Astrocyte (in vitro differentiated cells and primary cell): ENCODE measurements at regions not wholly inside any gene's neighbourhood (a gene's known extent, or its start where the extent isn't known, plus 50 kb on each side); places are given as distances from the start of the nearest gene placed in this dataset.

Source experiments
- DNase-seq: peaks from one replicate; pipeline ENCODE4 v3.0.0-alpha.2; 2010; ENCODE audit warnings: low read depth
- FAIRE-seq: peaks from 2 replicates; lab custom pipeline; 2011; peaks lifted over from hg19 to GRCh38; lab: Jason Lieb, UNC
- H2AFZ ChIP-seq: 2 replicates; pipeline ENCODE4 v1.6.0; 2012; ENCODE audit warnings: low read depth, low read length, inconsistent platforms
- H3K27ac ChIP-seq: 2 replicates; pipeline ENCODE4 v1.5.1; 2011; ENCODE audit warnings: low read depth, low read length, inconsistent platforms
- H3K27me3 ChIP-seq: 2 replicates; pipeline ENCODE4 v1.6.0; 2011; ENCODE audit warnings: low read length, inconsistent platforms; ENCODE audit not compliant: insufficient read depth
- H3K36me3 ChIP-seq: 2 replicates; pipeline ENCODE4 v1.5.1; 2011; ENCODE audit warnings: low read length, inconsistent platforms; ENCODE audit not compliant: insufficient read depth
- H3K4me1 ChIP-seq: 2 replicates; pipeline ENCODE4 v1.5.1; 2011; ENCODE audit warnings: low read length, inconsistent platforms; ENCODE audit not compliant: insufficient read depth
- H3K4me2 ChIP-seq: 2 replicates; pipeline ENCODE4 v1.6.0; 2012; ENCODE audit warnings: low read length, inconsistent platforms
- H3K4me3 ChIP-seq: 2 replicates; pipeline ENCODE4 v1.5.1; 2011; ENCODE audit warnings: low read depth, mild to moderate bottlenecking, low read length, inconsistent platforms; ENCODE audit not compliant: insufficient read depth
- H3K79me2 ChIP-seq: 2 replicates; pipeline ENCODE4 v1.6.0; 2012; ENCODE audit warnings: mild to moderate bottlenecking, low read length, inconsistent platforms; ENCODE audit not compliant: insufficient read depth
- H3K9ac ChIP-seq: 2 replicates; pipeline ENCODE4 v1.6.0; 2012; ENCODE audit warnings: mild to moderate bottlenecking, low read length, inconsistent platforms
- H3K9me3 ChIP-seq: 2 replicates; pipeline ENCODE4 v1.5.1; 2012; ENCODE audit warnings: low read depth, mild to moderate bottlenecking, low read length, inconsistent platforms; ENCODE audit not compliant: insufficient read depth
- H4K20me1 ChIP-seq: 2 replicates; pipeline ENCODE4 v1.6.0; 2012; ENCODE audit warnings: low read length, inconsistent platforms; ENCODE audit not compliant: insufficient read depth
- H3K27ac Mint-ChIP-seq: one replicate; pipeline ENCODE4 v1.8.0; 2021; ENCODE audit warnings: mild to moderate bottlenecking, mixed read lengths; ENCODE audit not compliant: unreplicated experiment
- H3K27me3 Mint-ChIP-seq: one replicate; pipeline ENCODE4 v1.8.0; 2021; ENCODE audit warnings: low read depth, mixed read lengths; ENCODE audit not compliant: unreplicated experiment
- H3K36me3 Mint-ChIP-seq: one replicate; pipeline ENCODE4 v1.8.0; 2021; ENCODE audit warnings: low read depth, mixed read lengths; ENCODE audit not compliant: unreplicated experiment
- H3K4me1 Mint-ChIP-seq: one replicate; pipeline ENCODE4 v1.8.0; 2021; ENCODE audit warnings: low read depth, mixed read lengths; ENCODE audit not compliant: unreplicated experiment
- H3K4me3 Mint-ChIP-seq: one replicate; pipeline ENCODE4 v1.8.0; 2021; ENCODE audit warnings: mild to moderate bottlenecking, moderate library complexity, mixed read lengths; ENCODE audit not compliant: unreplicated experiment
- H3K9me3 Mint-ChIP-seq: one replicate; pipeline ENCODE4 v1.8.0; 2021; ENCODE audit warnings: mild to moderate bottlenecking, mixed read lengths; ENCODE audit not compliant: unreplicated experiment
- CTCF ChIP-seq: IDR thresholded peaks from 2 replicates; pipeline ENCODE4 v1.5.1; 2011; ENCODE audit warnings: low read depth, mild to moderate bottlenecking, inconsistent platforms, low read length, moderate library complexity; ENCODE audit not compliant: insufficient read depth
- EZH2 ChIP-seq: IDR thresholded peaks from 2 replicates; pipeline ENCODE4 v1.6.1; 2012; ENCODE audit warnings: mild to moderate bottlenecking, low read length, inconsistent platforms; ENCODE audit not compliant: insufficient read depth

- Mint-ChIP-seq H3K27ac (no peak overlapping the region), H3K4me3 (no peak overlapping the region), H3K9me3 (no peaks in the 10 kb centered on the region), H3K27me3 (no peaks in the 10 kb centered on the region), H3K4me1 (peaks cover 4% of the 10 kb centered on the region), H3K36me3 (no peaks in the 10 kb centered on the region)
- Histone ChIP-seq H3K9ac (no peak overlapping the region), H3K36me3 (no peaks in the 10 kb centered on the region), H3K4me2 (no peak overlapping the region), H3K4me3 (no peak overlapping the region), H3K9me3 (no peaks in the 10 kb centered on the region), H3K79me2 (no peaks in the 10 kb centered on the region), H3K27me3 (no peaks in the 10 kb centered on the region), H3K27ac (no peak overlapping the region), H2AFZ (no peak overlapping the region), H3K4me1 (no peaks in the 10 kb centered on the region), H4K20me1 (no peaks in the 10 kb centered on the region)
- peak; percentile 32 for DNase-seq
- no peak for TF ChIP-seq EZH2
- FAIRE-seq, result no peak
Measured at GRCh38 chr3:81962396-81962795, 201.0 kb upstream of the GBE1 start.

GRCh38 chr3:81958972-81959640, 197.7 kb upstream of the GBE1 start:
- H3K79me2 ChIP-seq, result no peaks in the 10 kb centered on the region
- H3K4me1 Mint-ChIP-seq, result peaks cover 4% of the 10 kb centered on the region
- no peak overlapping the region for H3K4me3 Mint-ChIP-seq
- no peak overlapping the region for H3K27ac Mint-ChIP-seq
- H3K4me3 ChIP-seq, result no peak overlapping the region
- no peak overlapping the region for H3K27ac ChIP-seq
- FAIRE-seq (no peak), DNase-seq (peak; percentile 37)
- no peaks in the 10 kb centered on the region for H3K9me3 ChIP-seq
- no peak overlapping the region for H2AFZ ChIP-seq
- TF ChIP-seq CTCF (no peak), EZH2 (no peak)
- no peak overlapping the region for H3K4me2 ChIP-seq
- H3K9ac ChIP-seq, result no peak overlapping the region
- H3K27me3 ChIP-seq, result no peaks in the 10 kb centered on the region
- H3K9me3 Mint-ChIP-seq, result no peaks in the 10 kb centered on the region
- no peaks in the 10 kb centered on the region for H3K36me3 ChIP-seq
- H3K36me3 Mint-ChIP-seq, result no peaks in the 10 kb centered on the region
- no peaks in the 10 kb centered on the region for H3K27me3 Mint-ChIP-seq
- no peaks in the 10 kb centered on the region for H4K20me1 ChIP-seq
- H3K4me1 ChIP-seq, result no peaks in the 10 kb centered on the region

- Histone ChIP-seq H3K27ac (no peak overlapping the region), H3K27me3 (no peaks in the 10 kb centered on the region), H4K20me1 (no peaks in the 10 kb centered on the region), H3K79me2 (no peaks in the 10 kb centered on the region), H3K4me3 (no peak overlapping the region), H3K4me1 (no peaks in the 10 kb centered on the region), H3K9ac (no peak overlapping the region), H3K36me3 (no peaks in the 10 kb centered on the region), H2AFZ (no peak overlapping the region), H3K4me2 (no peak overlapping the region), H3K9me3 (no peaks in the 10 kb centered on the region)
- no peaks in the 10 kb centered on the region for H3K9me3 Mint-ChIP-seq
- no peaks in the 10 kb centered on the region for H3K4me1 Mint-ChIP-seq
- TF ChIP-seq EZH2 (no peak), CTCF (no peak)
- H3K27me3 Mint-ChIP-seq, result no peaks in the 10 kb centered on the region
- FAIRE-seq (no peak), DNase-seq (no peak)
- H3K4me3 Mint-ChIP-seq, result no peak overlapping the region
- H3K36me3 Mint-ChIP-seq, result no peaks in the 10 kb centered on the region
- no peak overlapping the region for H3K27ac Mint-ChIP-seq
Measured at GRCh38 chr3:81955878-81956277, 194.4 kb upstream of the GBE1 start.
